GM12878 (cell line): ENCODE measurements at regions not wholly inside any gene's neighbourhood (a gene's known extent, or its start where the extent isn't known, plus 50 kb on each side); places are given as distances from the start of the nearest gene placed in this dataset.

Experiments used
- ATAC-seq: fragments of 200-7000 bp; cut with Tn5 transposase; 3 replicates; pipeline ENCODE4 v1.9.1; 2020; ENCODE audit warnings: mild to moderate bottlenecking, moderate library complexity
- BruUV-seq: library from RNA; stranded (reverse); fragments of 400-500 nt; replicated peaks from 2 replicates; lab custom pipeline; 2021; lab: Mats Ljungman, UMichigan
- CTCF ChIA-PET: fragments of 300-600 bp; sonication (Branson Sonifier 250); formaldehyde crosslinking; extraction: SDS; loops from one replicate; lab custom pipeline; 2021; ENCODE audit warnings: inconsistent platforms; lab: Yijun Ruan, JAX
- POLR2A ChIA-PET: fragments of 350-600 bp; formaldehyde crosslinking; extraction: SDS; loops from one replicate; lab custom pipeline; 2021; ENCODE audit warnings: inconsistent platforms; lab: Charles Lee
- RAD21 ChIA-PET: fragments of 300-600 bp; sonication (Branson Sonifier 250); formaldehyde crosslinking; loops from one replicate; lab custom pipeline; 2023; ENCODE audit warnings: antibody characterized with exemption; ENCODE audit not compliant: unreplicated experiment; lab: Charles Lee
- SMC1A ChIA-PET: fragments of 300-600 bp; sonication (Branson Sonifier 250); formaldehyde crosslinking; loops from one replicate; lab custom pipeline; 2023; ENCODE audit not compliant: unreplicated experiment, uncharacterized antibody; lab: Charles Lee
- DNase-seq: peaks from one replicate; pipeline ENCODE4 v3.0.0-alpha.2; 2011; ENCODE audit warnings: low read depth, low spot score
- FAIRE-seq: peaks from 3 replicates; lab custom pipeline; 2011; peaks lifted over from hg19 to GRCh38; lab: Jason Lieb, UNC
- H2AFZ ChIP-seq: 2 replicates; pipeline ENCODE4 v1.6.0; 2011; ENCODE audit warnings: low read depth, low read length, control low read depth; ENCODE audit not compliant: control insufficient read depth
- H3K27ac ChIP-seq: 2 replicates; pipeline ENCODE4 v1.5.1; 2011; ENCODE audit warnings: control low read depth; ENCODE audit not compliant: control insufficient read depth, insufficient read depth
- H3K27me3 ChIP-seq, 2 experiments: replicated peaks in 1 of 2; 2 replicates each; pipeline versions ENCODE4 v1.6.0 to v1.6.1; 2011; ENCODE audit warnings: low read length in 1 of 2; ENCODE audit not compliant: control insufficient read depth in 2 of 2, insufficient read depth in 2 of 2
- H3K36me3 ChIP-seq, 2 experiments: 2 replicates each; pipeline ENCODE4 v1.5.1; 2011; ENCODE audit warnings: low read length in 1 of 2; ENCODE audit not compliant: control insufficient read depth in 2 of 2, insufficient read depth in 2 of 2
- H3K4me1 ChIP-seq: 2 replicates; pipeline ENCODE4 v1.6.1; 2011; ENCODE audit warnings: mild to moderate bottlenecking, low read length, moderate library complexity, mixed read lengths; ENCODE audit not compliant: control insufficient read depth, insufficient read depth
- H3K4me2 ChIP-seq: 2 replicates; pipeline ENCODE4 v1.6.0; 2011; ENCODE audit warnings: control low read depth; ENCODE audit not compliant: control insufficient read depth, insufficient read depth
- H3K4me3 ChIP-seq: fragments of 200-600 bp; sonication (generic); 2 replicates; pipeline ENCODE4 v1.5.1; 2016
- H3K79me2 ChIP-seq: 2 replicates; pipeline ENCODE4 v1.6.0; 2011; ENCODE audit warnings: low read length; ENCODE audit not compliant: control insufficient read depth, insufficient read depth
- H3K9ac ChIP-seq: 2 replicates; pipeline ENCODE4 v1.8.0; 2011; ENCODE audit warnings: low read length, control low read depth, mixed read lengths; ENCODE audit not compliant: control insufficient read depth, insufficient read depth
- H3K9me3 ChIP-seq: replicated peaks from 3 replicates; pipeline ENCODE4 v1.5.1; 2011; ENCODE audit warnings: mild to moderate bottlenecking, low read length; ENCODE audit not compliant: control insufficient read depth, insufficient read depth
- H4K20me1 ChIP-seq: 2 replicates; pipeline ENCODE4 v1.6.0; 2011; ENCODE audit not compliant: control insufficient read depth, insufficient read depth
- CREM ChIP-seq: IDR thresholded peaks from 2 replicates; pipeline ENCODE4 v1.6.1; 2014; ENCODE audit warnings: antibody characterized with exemption, low read depth
- EZH2 ChIP-seq: IDR thresholded peaks from 2 replicates; pipeline ENCODE4 v1.6.1; 2012; ENCODE audit warnings: low read depth, mild to moderate bottlenecking, control low read depth, inconsistent platforms, low read length, borderline replicate concordance; ENCODE audit not compliant: control insufficient read depth
- GABPA ChIP-seq: IDR thresholded peaks from 2 replicates; pipeline ENCODE4 v1.6.1; 2014; ENCODE audit warnings: antibody characterized with exemption, low read depth, mild to moderate bottlenecking, inconsistent platforms
- HDAC6 ChIP-seq: fragments of 200-600 bp; sonication (generic); IDR thresholded peaks from one replicate; pipeline ENCODE4 v1.8.0; 2017; ENCODE audit warnings: antibody characterized with exemption; ENCODE audit not compliant: unreplicated experiment
- HDGF ChIP-seq: fragments of 450-650 bp; IDR thresholded peaks from 2 replicates; pipeline ENCODE4 v1.6.1; 2016; ENCODE audit warnings: antibody characterized with exemption
- MEF2A ChIP-seq: IDR thresholded peaks from 2 replicates; pipeline ENCODE4 v1.6.1; 2011; ENCODE audit warnings: low read depth, mild to moderate bottlenecking, low read length, moderate library complexity; ENCODE audit not compliant: insufficient read depth
- MEF2B ChIP-seq: fragments of 450-650 bp; IDR thresholded peaks from 2 replicates; pipeline ENCODE4 v1.6.1; 2018; ENCODE audit warnings: mild to moderate bottlenecking, moderate library complexity; ENCODE audit not compliant: partially characterized antibody, poor library complexity, severe bottlenecking
- RFX5 ChIP-seq: IDR thresholded peaks from 2 replicates; pipeline ENCODE4 v1.6.1; 2011; ENCODE audit warnings: low read depth, low read length, improper control_type of control experiment
- STAT3 ChIP-seq: IDR thresholded peaks from 2 replicates; pipeline ENCODE4 v1.6.1; 2011; ENCODE audit warnings: low read depth, low read length, improper control_type of control experiment
- TCF12 ChIP-seq: IDR thresholded peaks from 2 replicates; pipeline ENCODE4 v1.6.1; 2011; ENCODE audit warnings: low read depth, mild to moderate bottlenecking, low read length
- WGBS: methylation state at CpG from one replicate; pipeline ENCODE4 v1.1.6; 2016; ENCODE audit warnings: low lambda C conversion rate; ENCODE audit not compliant: insufficient replicate concordance, insufficient coverage; ENCODE audit errors: missing lambda C conversion rate; 5-methylcytosine and 5-hydroxymethylcytosine counted together
- in situ Hi-C: fragments of 300-500 bp; cut with MboI; formaldehyde crosslinking; loops from 9 replicates; pipeline ENCODE4 v1.14.3; 2018; ENCODE audit warnings: mixed read lengths
- intact Hi-C: fragments of 100-400 bp; cut with micrococcal nuclease; formaldehyde crosslinking; loops from one replicate; pipeline ENCODE4 v1.14.2; 2022; ENCODE audit not compliant: unreplicated experiment
- TF ChIP-seq, protein P1 (sequence below): IDR thresholded peaks from 2 replicates; pipeline ENCODE4 v1.6.1; 2011; ENCODE audit warnings: borderline replicate concordance, low read depth, mild to moderate bottlenecking, moderate library complexity, mixed read lengths, low read length; ENCODE audit not compliant: insufficient read depth; ENCODE audit errors: extremely low read length
- TF ChIP-seq, protein P2 (sequence below): IDR thresholded peaks from 2 replicates; pipeline ENCODE4 v1.6.1; 2012; ENCODE audit warnings: low read depth, low read length, improper control_type of control experiment
- TF ChIP-seq, protein P3 (sequence below): fragments of 450-650 bp; formaldehyde crosslinking; IDR thresholded peaks from 2 replicates; pipeline ENCODE4 v1.5.0; 2022; ENCODE audit warnings: mild to moderate bottlenecking, missing genetic modification characterization

DNA sequence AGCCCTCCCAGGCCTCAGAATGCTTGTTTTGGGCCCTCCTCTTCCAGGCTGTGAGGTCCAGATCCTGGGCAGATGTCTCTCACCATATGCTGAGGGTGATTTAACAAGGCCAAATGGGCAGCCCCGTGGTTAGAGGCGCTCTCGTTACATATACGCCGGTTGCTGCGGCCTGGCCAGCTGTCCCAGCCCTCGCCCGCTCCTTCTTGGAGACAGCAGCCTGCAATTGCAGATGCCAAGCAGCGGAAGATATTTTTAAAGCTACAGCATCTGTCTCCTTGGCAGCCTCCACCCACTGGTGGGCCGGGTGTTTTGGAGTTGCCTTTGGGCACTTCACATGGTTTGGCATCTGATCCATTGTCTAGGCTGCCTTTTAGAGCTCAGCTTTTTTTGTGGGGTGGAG, 178.8 kb upstream of the NFIA start:
- H3K4me2 ChIP-seq = no peak overlapping the region
- FAIRE-seq (no peak), DNase-seq (no peak), ATAC-seq (no peak)
- H3K79me2 ChIP-seq = no peaks in the 10 kb centered on the region
- no peak for TF ChIP-seq TCF12
- no peak for TF ChIP-seq MEF2B
- TF ChIP-seq GABPA = no peak
- TF ChIP-seq HDAC6 = no peak
- no peaks in the 10 kb centered on the region for H3K9me3 ChIP-seq
- in situ Hi-C loops (no loop called here), intact Hi-C loops (no loop called here)
- H3K27me3 ChIP-seq = no peaks in the 10 kb centered on the region
- ChIA-PET RAD21 (no interaction called here), POLR2A (no interaction called here), SMC1A (interaction anchor here (1.2 kb wide), 1 partner anchor 22 kb away, joined by 3 read pairs; no protein-coding TSS in a partner anchor), CTCF (no interaction called here)
- H3K27ac ChIP-seq = no peak overlapping the region
- BruUV-seq = no TSS peak
- H3K4me3 ChIP-seq = no peak overlapping the region
- H3K9ac ChIP-seq = no peak overlapping the region
- 70% methylated on average over 10 of the region's 10 CpGs for WGBS
- H2AFZ ChIP-seq = no peak overlapping the region
- H4K20me1 ChIP-seq = no peaks in the 10 kb centered on the region
- H3K36me3 ChIP-seq = no peaks in the 10 kb centered on the region
- H3K4me1 ChIP-seq = no peaks in the 10 kb centered on the region

DNA sequence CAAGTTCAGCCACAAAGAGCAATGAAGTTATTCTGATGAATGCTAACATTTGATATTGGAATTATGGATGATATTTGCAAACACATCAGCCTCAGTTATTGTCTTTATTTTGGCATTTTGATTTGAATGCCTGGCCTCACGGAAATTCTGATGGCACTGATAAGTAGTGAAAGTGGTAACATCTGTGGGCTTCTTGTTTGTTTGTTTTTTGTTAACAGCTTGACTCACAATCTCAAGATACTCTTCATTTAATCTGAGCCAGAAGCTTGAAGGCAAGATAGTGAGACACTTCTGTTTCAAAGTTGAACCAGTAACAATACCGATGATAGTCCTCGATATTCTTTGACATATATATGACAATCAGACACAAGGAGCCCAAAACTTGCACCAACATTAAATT, 182.9 kb upstream of the NFIA start:
- H2AFZ ChIP-seq = no peak overlapping the region
- no peaks in the 10 kb centered on the region for H3K9me3 ChIP-seq
- H3K36me3 ChIP-seq = no peaks in the 10 kb centered on the region
- no peaks in the 10 kb centered on the region for H3K79me2 ChIP-seq
- ChIA-PET POLR2A (no interaction called here), CTCF (no interaction called here), SMC1A (no interaction called here), RAD21 (no interaction called here)
- no peaks in the 10 kb centered on the region for H3K4me1 ChIP-seq
- in situ Hi-C loops = no loop called here
- no peak overlapping the region for H3K27ac ChIP-seq
- no TSS peak for BruUV-seq
- no peak overlapping the region for H3K4me2 ChIP-seq
- H3K27me3 ChIP-seq = no peaks in the 10 kb centered on the region
- H3K9ac ChIP-seq = no peak overlapping the region
- ATAC-seq = no peak
- no peaks in the 10 kb centered on the region for H4K20me1 ChIP-seq
- H3K4me3 ChIP-seq = no peak overlapping the region
- DNase-seq = no peak
- intact Hi-C loops = no loop called here
- 54% methylated on average over 3 of the region's 3 CpGs for WGBS
- FAIRE-seq = no peak
- TF ChIP-seq RFX5 (no peak), EZH2 (no peak), MEF2A (no peak), HDGF (no peak), CREM (no peak), STAT3 (no peak)
- TF ChIP-seq, protein P1, sequence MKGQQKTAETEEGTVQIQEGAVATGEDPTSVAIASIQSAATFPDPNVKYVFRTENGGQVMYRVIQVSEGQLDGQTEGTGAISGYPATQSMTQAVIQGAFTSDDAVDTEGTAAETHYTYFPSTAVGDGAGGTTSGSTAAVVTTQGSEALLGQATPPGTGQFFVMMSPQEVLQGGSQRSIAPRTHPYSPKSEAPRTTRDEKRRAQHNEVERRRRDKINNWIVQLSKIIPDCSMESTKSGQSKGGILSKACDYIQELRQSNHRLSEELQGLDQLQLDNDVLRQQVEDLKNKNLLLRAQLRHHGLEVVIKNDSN = no peak
- TF ChIP-seq, protein P2, sequence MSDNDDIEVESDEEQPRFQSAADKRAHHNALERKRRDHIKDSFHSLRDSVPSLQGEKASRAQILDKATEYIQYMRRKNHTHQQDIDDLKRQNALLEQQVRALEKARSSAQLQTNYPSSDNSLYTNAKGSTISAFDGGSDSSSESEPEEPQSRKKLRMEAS = no peak
- TF ChIP-seq, protein P3, sequence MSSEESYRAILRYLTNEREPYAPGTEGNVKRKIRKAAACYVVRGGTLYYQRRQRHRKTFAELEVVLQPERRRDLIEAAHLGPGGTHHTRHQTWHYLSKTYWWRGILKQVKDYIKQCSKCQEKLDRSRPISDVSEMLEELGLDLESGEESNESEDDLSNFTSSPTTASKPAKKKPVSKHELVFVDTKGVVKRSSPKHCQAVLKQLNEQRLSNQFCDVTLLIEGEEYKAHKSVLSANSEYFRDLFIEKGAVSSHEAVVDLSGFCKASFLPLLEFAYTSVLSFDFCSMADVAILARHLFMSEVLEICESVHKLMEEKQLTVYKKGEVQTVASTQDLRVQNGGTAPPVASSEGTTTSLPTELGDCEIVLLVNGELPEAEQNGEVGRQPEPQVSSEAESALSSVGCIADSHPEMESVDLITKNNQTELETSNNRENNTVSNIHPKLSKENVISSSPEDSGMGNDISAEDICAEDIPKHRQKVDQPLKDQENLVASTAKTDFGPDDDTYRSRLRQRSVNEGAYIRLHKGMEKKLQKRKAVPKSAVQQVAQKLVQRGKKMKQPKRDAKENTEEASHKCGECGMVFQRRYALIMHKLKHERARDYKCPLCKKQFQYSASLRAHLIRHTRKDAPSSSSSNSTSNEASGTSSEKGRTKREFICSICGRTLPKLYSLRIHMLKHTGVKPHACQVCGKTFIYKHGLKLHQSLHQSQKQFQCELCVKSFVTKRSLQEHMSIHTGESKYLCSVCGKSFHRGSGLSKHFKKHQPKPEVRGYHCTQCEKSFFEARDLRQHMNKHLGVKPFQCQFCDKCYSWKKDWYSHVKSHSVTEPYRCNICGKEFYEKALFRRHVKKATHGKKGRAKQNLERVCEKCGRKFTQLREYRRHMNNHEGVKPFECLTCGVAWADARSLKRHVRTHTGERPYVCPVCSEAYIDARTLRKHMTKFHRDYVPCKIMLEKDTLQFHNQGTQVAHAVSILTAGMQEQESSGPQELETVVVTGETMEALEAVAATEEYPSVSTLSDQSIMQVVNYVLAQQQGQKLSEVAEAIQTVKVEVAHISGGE (CRISPR knock-in tag) = no peak
